Endothelial cell (in vitro differentiated cells): ENCODE measurements at regions not wholly inside any gene's neighbourhood (a gene's known extent, or its start where the extent isn't known, plus 50 kb on each side); places are given as distances from the start of the nearest gene placed in this dataset.
"Not testable (repeated sequence)": the region's sequence is repeated elsewhere in the genome, so short reads cannot be mapped to it uniquely, and the experiment has no call there.

ENCODE experiments used
- DNase-seq: peaks from one replicate; pipeline ENCODE4 v3.0.0; 2021; ENCODE audit warnings: low spot score
- H3K27ac Mint-ChIP-seq: one replicate; pipeline ENCODE4 v1.8.0; 2021; ENCODE audit warnings: mixed read lengths, inconsistent platforms; ENCODE audit not compliant: unreplicated experiment
- H3K27me3 Mint-ChIP-seq: one replicate; pipeline ENCODE4 v1.8.0; 2021; ENCODE audit warnings: mild to moderate bottlenecking, moderate library complexity, mixed read lengths, inconsistent platforms; ENCODE audit not compliant: unreplicated experiment
- H3K36me3 Mint-ChIP-seq: one replicate; pipeline ENCODE4 v1.8.0; 2021; ENCODE audit warnings: mild to moderate bottlenecking, low read depth, mixed read lengths, inconsistent platforms; ENCODE audit not compliant: unreplicated experiment
- H3K4me1 Mint-ChIP-seq: one replicate; pipeline ENCODE4 v1.8.0; 2021; ENCODE audit warnings: mild to moderate bottlenecking, mixed read lengths, inconsistent platforms; ENCODE audit not compliant: unreplicated experiment
- H3K4me3 Mint-ChIP-seq: one replicate; pipeline ENCODE4 v1.8.0; 2021; ENCODE audit warnings: mild to moderate bottlenecking, mixed read lengths, inconsistent platforms; ENCODE audit not compliant: unreplicated experiment
- H3K9me3 Mint-ChIP-seq: one replicate; pipeline ENCODE4 v1.8.0; 2021; ENCODE audit warnings: mixed read lengths, inconsistent platforms; ENCODE audit not compliant: unreplicated experiment
- TF ChIP-seq, protein P1 (sequence below): fragments of 200-600 bp; sonication (generic); IDR thresholded peaks from one replicate; pipeline ENCODE4 v1.5.0; 2021; ENCODE audit warnings: antibody characterized with exemption; ENCODE audit not compliant: unreplicated experiment

DNA sequence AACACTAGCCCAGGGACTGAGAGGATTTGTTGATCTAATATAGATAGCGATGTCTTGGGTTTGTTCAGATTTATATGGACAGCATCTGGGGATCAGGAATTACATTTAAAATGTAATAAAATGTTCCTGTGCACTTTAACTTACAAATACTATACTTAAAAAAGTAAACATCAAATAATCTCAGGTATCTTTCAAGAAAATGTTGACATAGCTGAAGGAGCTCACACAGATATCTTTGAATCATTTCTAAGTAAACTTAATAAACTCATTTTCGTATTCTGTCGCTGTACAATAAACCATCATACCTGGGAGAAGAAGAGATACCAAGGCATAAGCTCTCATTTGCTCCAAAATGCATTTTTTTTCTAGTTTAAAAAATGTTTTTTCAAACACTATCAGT lies 557.5 kb upstream of the NR2F2 start:
- no peaks in the 10 kb centered on the region for H3K36me3 Mint-ChIP-seq
- TF ChIP-seq, protein P1, sequence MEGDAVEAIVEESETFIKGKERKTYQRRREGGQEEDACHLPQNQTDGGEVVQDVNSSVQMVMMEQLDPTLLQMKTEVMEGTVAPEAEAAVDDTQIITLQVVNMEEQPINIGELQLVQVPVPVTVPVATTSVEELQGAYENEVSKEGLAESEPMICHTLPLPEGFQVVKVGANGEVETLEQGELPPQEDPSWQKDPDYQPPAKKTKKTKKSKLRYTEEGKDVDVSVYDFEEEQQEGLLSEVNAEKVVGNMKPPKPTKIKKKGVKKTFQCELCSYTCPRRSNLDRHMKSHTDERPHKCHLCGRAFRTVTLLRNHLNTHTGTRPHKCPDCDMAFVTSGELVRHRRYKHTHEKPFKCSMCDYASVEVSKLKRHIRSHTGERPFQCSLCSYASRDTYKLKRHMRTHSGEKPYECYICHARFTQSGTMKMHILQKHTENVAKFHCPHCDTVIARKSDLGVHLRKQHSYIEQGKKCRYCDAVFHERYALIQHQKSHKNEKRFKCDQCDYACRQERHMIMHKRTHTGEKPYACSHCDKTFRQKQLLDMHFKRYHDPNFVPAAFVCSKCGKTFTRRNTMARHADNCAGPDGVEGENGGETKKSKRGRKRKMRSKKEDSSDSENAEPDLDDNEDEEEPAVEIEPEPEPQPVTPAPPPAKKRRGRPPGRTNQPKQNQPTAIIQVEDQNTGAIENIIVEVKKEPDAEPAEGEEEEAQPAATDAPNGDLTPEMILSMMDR, result no peak

DNA sequence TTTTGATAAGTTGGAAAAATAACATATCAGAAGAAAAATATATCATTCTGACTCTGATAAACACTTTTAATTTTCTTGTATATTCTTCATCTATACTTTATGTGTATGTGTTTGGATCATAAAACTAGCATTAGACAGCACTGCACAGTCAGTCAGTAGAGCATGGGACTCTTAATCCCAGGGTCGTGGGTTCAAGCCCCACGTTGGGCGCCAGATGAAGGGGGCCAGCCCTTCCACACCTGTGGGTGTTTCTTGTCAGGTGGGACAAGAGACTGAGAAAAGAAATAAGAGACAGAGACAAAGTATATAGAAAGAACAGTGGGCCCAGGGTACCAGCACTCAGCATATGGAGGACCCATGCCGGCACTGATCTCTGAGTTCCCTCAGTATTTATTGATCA lies 546.0 kb upstream of the NR2F2 start:
- Mint-ChIP-seq H3K4me1 (no peaks in the 10 kb centered on the region), H3K27ac (no peak overlapping the region)

More for the DNA sequence above, 557.5 kb upstream of the NR2F2 start:
- DNase-seq, result no peak
- Mint-ChIP-seq H3K4me3 (no peak overlapping the region), H3K27ac (no peak overlapping the region), H3K4me1 (no peaks in the 10 kb centered on the region), H3K9me3 (no peaks in the 10 kb centered on the region), H3K27me3 (peaks cover 1% of the 10 kb centered on the region)

DNA sequence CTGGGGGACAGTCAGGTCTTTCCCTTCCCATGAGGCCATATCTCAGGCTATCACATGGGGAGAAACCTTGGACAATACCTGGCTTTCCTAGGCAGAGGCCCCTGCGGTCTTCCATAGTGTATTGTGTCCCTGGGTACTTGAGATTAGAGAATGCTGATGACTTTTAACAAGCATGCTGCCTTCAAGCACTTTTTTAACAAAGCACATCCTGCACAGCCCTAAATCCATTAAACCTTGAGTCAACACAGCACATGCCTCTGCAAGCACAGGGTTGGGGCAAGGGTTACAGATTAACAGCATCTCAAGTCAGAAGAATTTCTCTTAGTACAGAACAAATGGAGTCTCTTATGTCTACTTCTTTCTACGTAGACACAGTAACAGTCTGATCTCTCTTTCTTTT lies 545.2 kb upstream of the NR2F2 start:
- H3K9me3 Mint-ChIP-seq, result peaks cover 17% of the 10 kb centered on the region
- H3K27ac Mint-ChIP-seq, H3K27me3 Mint-ChIP-seq, H3K36me3 Mint-ChIP-seq, H3K4me1 Mint-ChIP-seq, H3K4me3 Mint-ChIP-seq, DNase-seq: not testable (repeated sequence)

More for the DNA sequence above, 546.0 kb upstream of the NR2F2 start:
- peaks cover 17% of the 10 kb centered on the region for H3K9me3 Mint-ChIP-seq
- no peaks in the 10 kb centered on the region for H3K27me3 Mint-ChIP-seq
- no peak overlapping the region for H3K4me3 Mint-ChIP-seq
- H3K36me3 Mint-ChIP-seq, result peaks cover 6% of the 10 kb centered on the region
- TF ChIP-seq, protein P1, result no peak
- no peak for DNase-seq

DNA sequence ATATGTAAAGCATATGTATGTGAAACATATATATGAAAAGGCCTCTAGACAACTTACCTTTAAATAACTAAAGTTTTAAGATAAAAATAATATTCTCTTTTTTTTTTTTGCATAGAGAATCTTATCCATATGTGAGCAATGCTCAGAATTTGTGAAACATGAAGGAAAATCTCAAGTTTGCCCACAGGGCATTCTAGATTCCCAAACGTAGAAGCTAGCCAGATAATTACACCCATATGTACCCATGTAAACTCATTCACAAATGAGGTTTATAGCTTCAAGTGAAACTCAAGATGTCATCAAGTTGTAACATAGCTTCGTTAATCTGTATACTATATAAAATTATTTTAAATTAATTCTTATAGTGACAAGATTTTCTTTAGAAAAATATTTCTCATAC lies 537.3 kb upstream of the NR2F2 start:
- H3K9me3 Mint-ChIP-seq, result no peaks in the 10 kb centered on the region
- no peaks in the 10 kb centered on the region for H3K27me3 Mint-ChIP-seq
- H3K4me3 Mint-ChIP-seq, result no peak overlapping the region
- H3K4me1 Mint-ChIP-seq, result no peaks in the 10 kb centered on the region
- no peak for DNase-seq
- no peak overlapping the region for H3K27ac Mint-ChIP-seq
- TF ChIP-seq, protein P1, result no peak
- no peaks in the 10 kb centered on the region for H3K36me3 Mint-ChIP-seq

DNA sequence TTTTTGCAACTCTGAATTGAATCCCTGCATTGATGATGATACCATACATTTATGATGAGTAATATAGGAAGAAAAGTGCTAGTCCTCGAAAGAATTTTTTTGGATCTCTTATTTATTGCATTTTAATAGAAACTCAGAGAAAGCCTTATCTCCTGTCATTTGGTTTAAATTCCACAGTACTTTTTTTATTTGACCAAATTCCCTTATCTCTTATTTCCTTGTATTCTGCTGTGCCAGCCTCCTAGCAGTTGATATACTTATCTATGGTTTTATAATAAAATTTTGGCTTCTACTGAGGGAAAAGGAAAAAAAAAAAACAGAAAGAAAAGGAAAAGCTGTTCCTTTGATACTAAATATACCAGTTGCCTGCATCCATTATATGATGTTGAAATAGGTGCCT lies 535.1 kb upstream of the NR2F2 start:
- Mint-ChIP-seq H3K27me3 (peaks cover 3% of the 10 kb centered on the region), H3K4me3 (no peak overlapping the region), H3K9me3 (no peaks in the 10 kb centered on the region), H3K4me1 (no peaks in the 10 kb centered on the region), H3K27ac (no peak overlapping the region), H3K36me3 (no peaks in the 10 kb centered on the region)
- TF ChIP-seq, protein P1, result no peak
- DNase-seq, result no peak
